Psoas muscle (tissue), 7 donors: ENCODE measurements at regions not wholly inside any gene's neighbourhood (a gene's known extent, or its start where the extent isn't known, plus 50 kb on each side); places are given as distances from the start of the nearest gene placed in this dataset.

Experiments
- ATAC-seq, 4 donors: fragments of 200-7000 bp; cut with Tn5 transposase; one replicate each; pipeline ENCODE4 v1.9.1; 2020; ENCODE audit warnings: moderate library complexity in 3 of 4, mild to moderate bottlenecking in 2 of 4
- DNase-seq, 2 donors: peaks; one replicate each; pipeline ENCODE4 v3.0.0-alpha.2; 2020
- H3K27ac ChIP-seq: fragments of 200-600 bp; one replicate; pipeline ENCODE4 v1.8.0; 2022
- H3K27me3 ChIP-seq, 3 donors: fragments of 200-600 bp in 1 of 3; one replicate each; pipeline versions ENCODE4 v1.6.1 to v1.8.0; 2013 to 2022; ENCODE audit warnings: low read length in 2 of 3, mild to moderate bottlenecking in 2 of 3, moderate library complexity in 1 of 3; ENCODE audit not compliant: insufficient read depth in 3 of 3
- H3K36me3 ChIP-seq, 2 donors: fragments of 200-600 bp in 1 of 2; one replicate each; pipeline versions ENCODE4 v1.6.1 to v1.8.0; 2013 to 2022; ENCODE audit warnings: low read depth in 1 of 2, mild to moderate bottlenecking in 1 of 2, moderate library complexity in 1 of 2; ENCODE audit not compliant: insufficient read depth in 1 of 2
- H3K4me1 ChIP-seq: fragments of 200-600 bp; one replicate; pipeline ENCODE4 v1.8.0; 2022
- H3K4me3 ChIP-seq: fragments of 200-600 bp; one replicate; pipeline ENCODE4 v1.8.0; 2022; ENCODE audit warnings: mild to moderate bottlenecking
- H3K9me3 ChIP-seq: fragments of 200-600 bp; one replicate; pipeline ENCODE4 v1.8.0; 2022
- CTCF ChIP-seq: fragments of 200-600 bp; IDR thresholded peaks from one replicate; pipeline ENCODE4 v1.8.0; 2022; ENCODE audit warnings: antibody characterized with exemption
- WGBS, 3 donors: extraction: QIAGEN DNeasy Blood & Tissue Kit; methylation state at CpG; one replicate each; pipeline versions ENCODE4 v1.1.6 to v1.1.7; 2013; 5-methylcytosine and 5-hydroxymethylcytosine counted together
- intact Hi-C, 2 donors: fragments of 100-400 bp; cut with DNase I; formaldehyde crosslinking; loops; one replicate each; pipeline versions ENCODE4 v1.11.0 to v1.14.2; 2022
- donor health status: healthy with polysubstance abuse.
- donor health status: DM: no; HTN: no; CAD: no; lungs with moderate emphysema.
- donor health status: Bipolar disorder and iron deficiency.
- donor health status: healthy.
- donor health status: DM: yes; HTN: yes; CAD: no.
- donor health status: DM: no; HTN: no; CAD: no.
- donor health status: DM: yes; HTN: yes; CAD: no.

DNA sequence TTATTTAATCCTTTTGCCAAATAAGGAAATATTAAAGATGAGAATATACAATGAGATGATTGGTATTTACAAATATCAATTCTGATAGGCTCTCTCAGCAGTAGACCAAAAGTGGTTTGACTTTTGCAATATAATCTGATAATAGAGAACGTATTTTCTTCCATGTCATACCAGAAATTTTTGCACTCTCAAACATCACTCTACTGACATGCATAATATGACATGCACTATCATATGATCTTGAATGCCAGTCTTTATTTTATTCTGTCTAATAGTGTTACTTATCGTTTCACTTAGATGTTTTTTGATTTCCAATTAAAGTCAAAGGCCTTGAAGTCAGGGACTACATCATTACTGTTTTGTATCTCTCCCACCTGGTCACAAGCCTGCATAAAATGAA is 259.2 kb downstream of the PCDH7 start:
- 88 to 94% (median 89%) methylated on average over 2 of the region's 2 CpGs for WGBS, 3 donors
- H3K36me3 ChIP-seq, result no peaks in the 10 kb centered on the region
- no peak for DNase-seq
- TF ChIP-seq CTCF, result no peak
- H3K27me3 ChIP-seq, result no peaks in the 10 kb centered on the region
- ATAC-seq, result no peak
- H3K9me3 ChIP-seq, result no peaks in the 10 kb centered on the region
- H3K27ac ChIP-seq, result no peak overlapping the region
- intact Hi-C loops, result no loop called here
- no peaks in the 10 kb centered on the region for H3K4me1 ChIP-seq
- no peak overlapping the region for H3K4me3 ChIP-seq

GRCh38 chr4:30989508-30989907 is 269.3 kb downstream of the PCDH7 start:
- 100% methylated on average over 1 of the region's 1 CpG for WGBS, 3 donors
- ATAC-seq (no peak), DNase-seq (no peak)
- no peaks in the 10 kb centered on the region for H3K9me3 ChIP-seq
- TF ChIP-seq CTCF, result no peak
- H3K4me1 ChIP-seq, result no peaks in the 10 kb centered on the region
- no peaks in the 10 kb centered on the region for H3K36me3 ChIP-seq
- intact Hi-C loops, result no loop called here
- no peak overlapping the region for H3K27ac ChIP-seq
- H3K27me3 ChIP-seq, result no peaks in the 10 kb centered on the region
- H3K4me3 ChIP-seq, result no peak overlapping the region

DNA sequence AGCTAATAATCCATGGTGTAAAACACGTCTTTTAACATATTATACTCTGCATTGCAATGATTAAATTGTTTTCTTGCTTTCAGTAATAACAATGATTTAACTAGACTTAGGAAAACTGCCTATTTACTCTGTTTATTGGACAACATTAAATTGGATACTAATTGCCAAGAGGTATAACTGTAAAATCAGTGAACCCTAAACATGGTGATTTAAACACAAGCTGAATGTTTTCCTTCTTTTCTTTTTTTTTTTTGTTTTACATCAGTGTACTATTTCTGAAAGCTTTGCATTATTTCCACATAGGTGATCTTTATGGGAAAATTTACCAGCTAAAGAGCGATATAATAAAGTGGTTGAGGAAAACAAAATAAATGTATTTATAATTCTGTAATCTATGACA is 276.7 kb downstream of the PCDH7 start:
- 87 to 90% (median 87%) methylated on average over 2 of the region's 2 CpGs for WGBS, 3 donors
- no peak for TF ChIP-seq CTCF

GRCh38 chr4:31005037-31005436 is 284.9 kb downstream of the PCDH7 start:
- Histone ChIP-seq H3K4me1 (no peaks in the 10 kb centered on the region), H3K4me3 (no peak overlapping the region), H3K27ac (no peak overlapping the region), H3K9me3 (no peaks in the 10 kb centered on the region), H3K36me3 (no peaks in the 10 kb centered on the region), H3K27me3 (no peaks in the 10 kb centered on the region)
- TF ChIP-seq CTCF, result no peak
- intact Hi-C loops, result no loop called here
- no peak for ATAC-seq
- no peak for DNase-seq
- WGBS, 3 donors, result 89 to 92% (median 91%) methylated on average over 5 of the region's 5 CpGs

More for the DNA sequence above, 276.7 kb downstream of the PCDH7 start:
- Histone ChIP-seq H3K4me3 (no peak overlapping the region), H3K27me3 (peaks cover 0 to 2% (median 0%) of the 10 kb centered on the region in 3 donors), H3K4me1 (no peaks in the 10 kb centered on the region), H3K27ac (no peak overlapping the region), H3K9me3 (no peaks in the 10 kb centered on the region), H3K36me3 (no peaks in the 10 kb centered on the region)
- DNase-seq, result no peak
- no peak for ATAC-seq
- intact Hi-C loops, result no loop called here

DNA sequence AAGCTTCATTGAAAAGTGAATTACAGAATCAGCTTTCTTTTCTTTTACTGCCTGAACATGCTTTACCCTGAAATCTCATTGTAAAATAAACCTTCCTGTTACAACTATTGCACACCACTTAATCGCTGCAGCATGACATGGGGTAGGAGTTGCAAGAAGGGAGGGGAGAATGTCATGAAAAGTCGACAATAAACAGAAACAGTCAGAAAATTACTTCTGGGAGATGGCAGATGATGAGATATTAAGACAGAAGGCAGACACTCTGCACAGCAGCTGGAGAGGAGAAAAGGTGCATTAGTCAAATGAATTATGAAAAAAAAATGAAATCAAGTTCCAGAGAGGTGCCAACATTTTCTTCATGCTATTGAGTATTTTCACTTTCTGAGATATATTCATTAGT is 287.7 kb downstream of the PCDH7 start:
- intact Hi-C loops, result no loop called here
- no peaks in the 10 kb centered on the region for H3K9me3 ChIP-seq
- no peak for DNase-seq
- H3K4me3 ChIP-seq, result no peak overlapping the region
- TF ChIP-seq CTCF, result no peak
- no peaks in the 10 kb centered on the region for H3K36me3 ChIP-seq
- no peaks in the 10 kb centered on the region for H3K27me3 ChIP-seq
- H3K4me1 ChIP-seq, result no peaks in the 10 kb centered on the region
- ATAC-seq, result no peak
- no peak overlapping the region for H3K27ac ChIP-seq
- WGBS, 3 donors, result 38 to 55% (median 41%) methylated on average over 2 of the region's 2 CpGs
